T-helper 1 cell treated with Interleukin-12 subunit alpha and Interleukin-12 subunit beta and Interleukin-4 antibody, amounts not matched to agents 30 ng/mL and 1 ng/mL, for 36 hours (primary cell): ENCODE measurements at regions not wholly inside any gene's neighbourhood (a gene's known extent, or its start where the extent isn't known, plus 50 kb on each side); places are given as distances from the start of the nearest gene placed in this dataset.

ENCODE experiments used
- intact Hi-C: fragments of 100-400 bp; cut with micrococcal nuclease; formaldehyde crosslinking; loops from one replicate; pipeline ENCODE4 v1.15.1; 2024

GRCh38 chr1:240672132-240672811 lies 60.3 kb upstream of the GREM2 start:
- intact Hi-C loops = no loop called here

- intact Hi-C loops = no loop called here
Measured at GRCh38 chr1:240667351-240667750, 55.4 kb upstream of the GREM2 start.

- intact Hi-C loops = no loop called here
Measured at GRCh38 chr1:240666568-240667198, 54.7 kb upstream of the GREM2 start.

GRCh38 chr1:240663169-240663879 lies 51.4 kb upstream of the GREM2 start:
- intact Hi-C loops = no loop called here
